ENCODE measurements at regions not wholly inside any gene's neighbourhood (a gene's known extent, or its start where the extent isn't known, plus 50 kb on each side); places are given as distances from the start of the nearest gene placed in this dataset.
A peak's percentile ranks its signal among the peaks of the same experiment; 100 is the strongest.

DNA sequence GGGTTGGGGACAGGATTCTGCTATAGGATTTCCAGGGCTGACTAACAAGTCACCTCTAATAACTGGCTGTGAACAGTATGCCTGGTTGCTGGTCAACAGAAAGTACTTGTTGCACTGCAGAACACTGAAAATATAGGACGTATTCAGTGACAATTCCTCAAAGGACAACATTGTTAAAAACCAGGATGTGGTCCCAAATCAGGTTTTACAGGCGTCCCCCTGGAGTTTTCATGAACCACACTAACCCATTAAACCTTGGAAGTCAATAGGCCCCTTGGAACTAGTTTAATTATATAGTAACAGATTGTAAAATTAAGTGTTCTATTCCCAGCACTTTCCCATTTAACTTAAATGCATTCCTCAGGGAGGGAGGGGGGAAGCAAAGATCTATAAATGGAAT is 495.4 kb downstream of the TBC1D4 start (continued):
- no peak for TF ChIP-seq TAF1 (IDR thresholded peaks at IDR 0.05; ENCODE audit: borderline replicate concordance, low read depth, low read length)

- 64% methylated on average over 2 of the region's 2 CpGs for WGBS (ENCODE audit: low lambda C conversion rate)
- Histone ChIP-seq H3K9me3 (no peaks in the 10 kb centered on the region), H3K9me2 (no peaks in the 10 kb centered on the region), H3K4me2 (no peak overlapping the region), H3K36me3 (replicated peaks in 1 of 2; ENCODE audit: control insufficient read depth in 1 of 2, insufficient read depth in 2 of 2, low read length in 1 of 2) (no peaks in the 10 kb centered on the region), H3F3A (replicated peaks; ENCODE audit: insufficient read depth) (no peaks in the 10 kb centered on the region), H3K4me1 (ENCODE audit: control insufficient read depth in 1 of 2, insufficient read depth in 2 of 2, low read depth in 1 of 2, low read length in 1 of 2) (no peaks in the 10 kb centered on the region; a peak in 2 of 4 replicates), H3K79me2 (ENCODE audit: insufficient read depth) (no peaks in the 10 kb centered on the region), H3K9ac (no peak overlapping the region), H3K4me3 (ENCODE audit: low read depth in 2 of 2, low read length in 1 of 2) (no peak overlapping the region), H2AFZ (ENCODE audit: low read depth) (no peak overlapping the region), H3K27me3 (ENCODE audit: insufficient read depth) (no peaks in the 10 kb centered on the region), H3K27ac (ENCODE audit: low read depth in 2 of 2, low read length in 1 of 2) (no peak overlapping the region; a peak in 1 of 4 replicates), H4K20me1 (ENCODE audit: insufficient read depth) (no peaks in the 10 kb centered on the region)
- peak; percentile 11 for DNase-seq
- TF ChIP-seq JUND (IDR thresholded peaks at IDR 0.05) (no peak), RFX5 (IDR thresholded peaks at IDR 0.05; ENCODE audit: low read length) (no peak), MXI1 (IDR thresholded peaks at IDR 0.05; ENCODE audit: low read depth, low read length) (no peak), NFIC (IDR thresholded peaks at IDR 0.05; ENCODE audit: borderline replicate concordance) (no peak), USF1 (IDR thresholded peaks at IDR 0.05; ENCODE audit: borderline replicate concordance, low read depth) (no peak)
- TF ChIP-seq, protein P1, sequence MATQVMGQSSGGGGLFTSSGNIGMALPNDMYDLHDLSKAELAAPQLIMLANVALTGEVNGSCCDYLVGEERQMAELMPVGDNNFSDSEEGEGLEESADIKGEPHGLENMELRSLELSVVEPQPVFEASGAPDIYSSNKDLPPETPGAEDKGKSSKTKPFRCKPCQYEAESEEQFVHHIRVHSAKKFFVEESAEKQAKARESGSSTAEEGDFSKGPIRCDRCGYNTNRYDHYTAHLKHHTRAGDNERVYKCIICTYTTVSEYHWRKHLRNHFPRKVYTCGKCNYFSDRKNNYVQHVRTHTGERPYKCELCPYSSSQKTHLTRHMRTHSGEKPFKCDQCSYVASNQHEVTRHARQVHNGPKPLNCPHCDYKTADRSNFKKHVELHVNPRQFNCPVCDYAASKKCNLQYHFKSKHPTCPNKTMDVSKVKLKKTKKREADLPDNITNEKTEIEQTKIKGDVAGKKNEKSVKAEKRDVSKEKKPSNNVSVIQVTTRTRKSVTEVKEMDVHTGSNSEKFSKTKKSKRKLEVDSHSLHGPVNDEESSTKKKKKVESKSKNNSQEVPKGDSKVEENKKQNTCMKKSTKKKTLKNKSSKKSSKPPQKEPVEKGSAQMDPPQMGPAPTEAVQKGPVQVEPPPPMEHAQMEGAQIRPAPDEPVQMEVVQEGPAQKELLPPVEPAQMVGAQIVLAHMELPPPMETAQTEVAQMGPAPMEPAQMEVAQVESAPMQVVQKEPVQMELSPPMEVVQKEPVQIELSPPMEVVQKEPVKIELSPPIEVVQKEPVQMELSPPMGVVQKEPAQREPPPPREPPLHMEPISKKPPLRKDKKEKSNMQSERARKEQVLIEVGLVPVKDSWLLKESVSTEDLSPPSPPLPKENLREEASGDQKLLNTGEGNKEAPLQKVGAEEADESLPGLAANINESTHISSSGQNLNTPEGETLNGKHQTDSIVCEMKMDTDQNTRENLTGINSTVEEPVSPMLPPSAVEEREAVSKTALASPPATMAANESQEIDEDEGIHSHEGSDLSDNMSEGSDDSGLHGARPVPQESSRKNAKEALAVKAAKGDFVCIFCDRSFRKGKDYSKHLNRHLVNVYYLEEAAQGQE (IDR thresholded peaks at IDR 0.05; ENCODE audit: low read depth, low read length) = no peak
- CTCF ChIA-PET = interaction anchor here (1.1 kb wide), 1 partner anchor 11 kb away, joined by 3 read pairs; no protein-coding TSS in a partner anchor
- POLR2A ChIA-PET = no interaction called here
Observed at GRCh38 chr13:74979703-74980102, 502.3 kb downstream of the TBC1D4 start.

- no peak for DNase-seq
Observed at GRCh38 chr13:74978591-74978990, 503.4 kb downstream of the TBC1D4 start.

More at GRCh38 chr13:74978591-74978990, 503.4 kb downstream of the TBC1D4 start:
- Histone ChIP-seq H3K4me1 (ENCODE audit: control insufficient read depth in 1 of 2, insufficient read depth in 2 of 2, low read depth in 1 of 2, low read length in 1 of 2) (no peaks in the 10 kb centered on the region; a peak in 2 of 4 replicates), H3K27me3 (ENCODE audit: insufficient read depth) (no peaks in the 10 kb centered on the region), H3K9me2 (no peaks in the 10 kb centered on the region), H3K9ac (no peak overlapping the region), H3K4me3 (ENCODE audit: low read depth in 2 of 2, low read length in 1 of 2) (no peak overlapping the region), H3K4me2 (no peak overlapping the region), H3K27ac (ENCODE audit: low read depth in 2 of 2, low read length in 1 of 2) (no peak overlapping the region), H3F3A (replicated peaks; ENCODE audit: insufficient read depth) (no peaks in the 10 kb centered on the region), H3K9me3 (no peaks in the 10 kb centered on the region), H4K20me1 (ENCODE audit: insufficient read depth) (no peaks in the 10 kb centered on the region), H2AFZ (ENCODE audit: low read depth) (no peak overlapping the region), H3K79me2 (ENCODE audit: insufficient read depth) (no peaks in the 10 kb centered on the region), H3K36me3 (replicated peaks in 1 of 2; ENCODE audit: control insufficient read depth in 1 of 2, insufficient read depth in 2 of 2, low read length in 1 of 2) (no peaks in the 10 kb centered on the region)
- no peak for TF ChIP-seq EP300 (IDR thresholded peaks at IDR 0.05; ENCODE audit: borderline replicate concordance in 1 of 2, low read depth in 1 of 2, low read length in 1 of 2)
- no peak for TF ChIP-seq GABPA (IDR thresholded peaks at IDR 0.05; ENCODE audit: low read depth)
- no peak for TF ChIP-seq CTCF (IDR thresholded peaks at IDR 0.05)
- TF ChIP-seq FOXJ3 (CRISPR knock-in tag; IDR thresholded peaks at IDR 0.05) = no peak
- no peak for TF ChIP-seq NFIC (IDR thresholded peaks at IDR 0.05; ENCODE audit: borderline replicate concordance)
- TF ChIP-seq POLR2AphosphoS5 (IDR thresholded peaks at IDR 0.05; ENCODE audit: low read depth, low read length) = no peak
- TF ChIP-seq CHD2 (IDR thresholded peaks at IDR 0.05; ENCODE audit: low read length, partially characterized antibody) = no peak
- no peak for TF ChIP-seq SIN3A (IDR thresholded peaks at IDR 0.05; ENCODE audit: borderline replicate concordance, low read depth, low read length)
- ChIA-PET POLR2A (no interaction called here), CTCF (no interaction called here)
- 48% methylated on average over 6 of the region's 6 CpGs for WGBS (ENCODE audit: low lambda C conversion rate)
